Stromal cell of bone marrow (primary cell): ENCODE measurements at regions not wholly inside any gene's neighbourhood (a gene's known extent, or its start where the extent isn't known, plus 50 kb on each side); places are given as distances from the start of the nearest gene placed in this dataset.

ENCODE experiments used
- DNase-seq: peaks from one replicate; pipeline ENCODE4 v3.0.0-alpha.2; 2012; ENCODE audit warnings: low read depth

- DNase-seq, result no peak
These were observed 162.8 kb downstream of the SREK1 start for GRCh38 chr5:66306844-66307315.

DNA sequence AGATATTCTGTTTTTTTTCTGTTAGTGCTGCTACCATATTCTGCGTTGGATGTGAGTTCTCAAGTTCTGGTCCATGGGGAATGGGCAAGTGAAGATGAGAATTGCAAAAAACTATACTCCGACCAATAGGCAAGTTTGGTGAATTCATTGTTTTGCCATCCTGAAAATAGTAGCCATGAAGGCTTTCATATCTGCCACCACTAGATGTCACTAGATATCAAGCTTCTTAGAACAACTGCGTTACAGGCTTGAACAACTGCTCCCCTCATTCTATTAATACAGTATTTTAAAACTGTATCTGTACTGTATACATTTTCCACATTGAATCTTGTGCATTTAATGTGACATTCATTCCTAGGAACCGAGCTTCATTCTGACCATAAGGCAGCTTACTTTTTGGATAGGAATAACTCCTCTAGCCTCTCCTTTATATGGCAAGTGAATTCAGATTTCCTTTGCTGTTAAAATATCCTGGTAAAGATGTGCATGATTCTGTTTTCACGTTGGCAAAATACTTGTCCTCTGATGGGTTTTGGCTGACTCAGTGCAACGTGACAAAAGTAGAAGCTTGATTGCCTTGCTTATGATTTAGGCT, 163.6 kb downstream of the SREK1 start:
- DNase-seq, result peak; percentile 51

- no peak for DNase-seq
These were observed 168.2 kb downstream of the SREK1 start for GRCh38 chr5:66312266-66312665.

GRCh38 chr5:66315784-66316183, 171.7 kb downstream of the SREK1 start:
- no peak for DNase-seq

DNA sequence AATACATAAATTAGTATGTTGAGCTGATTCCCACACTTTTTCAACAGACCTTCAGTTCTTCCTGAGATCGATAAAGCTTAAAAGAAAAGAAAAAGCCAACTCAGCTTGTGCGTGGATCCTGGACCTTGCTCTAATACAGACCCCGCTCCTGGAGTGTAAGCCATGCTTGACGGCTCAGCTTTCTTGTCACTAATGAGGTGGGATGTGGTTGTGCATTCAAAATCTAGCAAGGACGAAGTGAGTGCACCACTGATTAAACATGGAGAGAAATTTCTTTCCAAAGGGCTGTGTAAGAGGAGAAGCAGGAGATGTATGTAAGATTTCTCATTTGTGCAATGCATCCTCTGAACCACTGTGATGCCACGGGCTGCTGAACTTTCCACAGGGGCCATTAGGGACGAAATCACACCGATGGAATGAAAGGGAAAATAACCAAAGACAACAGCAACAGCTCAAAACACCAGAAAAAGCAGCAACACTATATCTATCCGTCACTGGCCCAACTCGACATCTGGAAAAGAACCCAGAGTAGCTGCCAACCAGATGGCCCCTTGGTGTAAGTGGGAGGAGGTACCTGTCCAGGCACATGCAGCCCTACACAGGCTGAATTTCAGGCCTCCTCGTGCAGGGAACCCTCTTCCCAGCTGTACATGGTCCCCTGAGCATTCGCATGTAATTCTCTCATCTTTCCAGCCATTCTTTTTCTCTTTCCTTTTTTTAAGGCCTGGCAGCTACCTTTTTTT, 178.9 kb downstream of the SREK1 start:
- no peak for DNase-seq

DNA sequence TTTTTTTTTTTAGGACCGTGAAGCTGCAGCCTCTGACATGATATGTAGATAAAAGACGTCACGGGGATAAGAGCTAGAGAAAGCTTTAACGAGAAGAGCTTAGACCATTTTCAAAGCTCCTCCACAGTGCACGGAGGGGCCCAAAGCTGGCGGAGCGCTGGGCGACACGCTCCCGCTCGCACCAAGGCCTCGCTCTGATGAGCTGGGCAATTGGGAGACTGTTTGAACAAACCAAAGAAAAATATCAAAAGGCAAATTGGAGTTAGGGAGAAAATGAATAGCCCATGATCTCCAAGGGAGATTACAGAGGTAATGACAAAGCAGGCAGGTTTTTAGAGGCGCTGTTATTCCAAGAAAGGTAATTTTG, 179.4 kb downstream of the SREK1 start:
- DNase-seq, result no peak

DNA sequence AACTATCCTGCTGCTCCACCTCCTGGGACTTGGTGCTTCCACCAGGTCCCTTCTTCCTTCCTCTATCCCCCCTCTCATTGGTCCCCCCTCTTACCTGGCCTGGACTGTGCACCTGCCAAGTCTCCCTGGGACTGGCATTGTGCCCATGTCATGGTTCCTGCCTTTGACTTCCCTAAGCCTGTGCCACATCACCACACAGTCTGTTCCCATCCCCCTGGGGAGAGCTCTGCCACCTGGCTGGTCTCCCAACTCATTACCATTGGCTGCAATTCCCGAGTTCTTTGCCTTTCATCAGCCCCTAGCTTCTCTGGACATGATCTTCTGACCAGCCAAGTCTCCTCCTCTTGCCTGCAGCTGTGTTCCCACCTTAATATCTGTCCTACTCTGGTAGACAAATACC, 180.3 kb downstream of the SREK1 start:
- DNase-seq, result no peak

- DNase-seq, result no peak
These were observed 182.2 kb downstream of the SREK1 start for GRCh38 chr5:66326276-66326675.

DNA sequence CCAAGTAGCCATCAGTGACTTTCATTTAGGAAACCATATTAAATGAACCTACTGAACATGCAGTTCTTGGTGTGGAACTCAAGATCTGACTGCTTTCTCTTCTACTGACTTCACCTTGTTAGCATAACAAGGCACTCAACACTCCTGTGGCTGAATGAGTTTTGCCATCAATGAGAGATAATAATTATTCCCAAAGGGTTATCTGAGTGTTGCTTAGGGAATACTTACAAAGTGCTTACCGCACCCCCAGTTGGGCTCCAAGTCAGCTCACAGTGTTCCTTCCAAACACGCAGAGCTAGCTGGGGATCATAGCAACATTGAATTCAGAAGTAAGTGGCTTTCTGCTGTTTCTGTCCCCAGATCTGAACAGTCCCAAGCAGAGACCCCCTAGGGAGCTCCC, 182.9 kb downstream of the SREK1 start:
- DNase-seq, result no peak

DNA sequence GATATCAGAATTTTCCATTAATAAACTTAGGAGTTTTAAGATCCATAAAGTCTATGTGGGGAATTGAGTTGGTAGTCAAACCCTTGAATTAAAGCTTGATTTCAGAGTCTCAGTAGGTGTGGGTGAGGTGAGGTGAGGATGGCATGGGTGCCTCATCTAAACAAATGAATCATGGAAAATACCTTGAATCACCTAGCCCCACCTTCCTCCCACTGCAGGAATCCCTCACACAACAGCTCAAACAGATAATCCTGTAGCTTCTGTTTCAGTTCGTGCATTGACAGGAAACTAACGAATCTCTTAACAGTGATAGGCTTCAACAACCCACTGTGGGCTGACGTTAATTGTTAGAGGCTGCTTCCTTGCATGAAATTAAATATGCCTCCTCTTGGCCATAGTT, 185.0 kb downstream of the SREK1 start:
- DNase-seq, result no peak

- no peak for DNase-seq
These were observed 189.1 kb downstream of the SREK1 start for GRCh38 chr5:66333192-66333591.

- no peak for DNase-seq
These were observed 193.6 kb downstream of the SREK1 start for GRCh38 chr5:66337626-66338226.

- DNase-seq, result no peak
These were observed 194.7 kb downstream of the SREK1 start for GRCh38 chr5:66338828-66339227.

GRCh38 chr5:66339896-66340295, 195.8 kb downstream of the SREK1 start:
- no peak for DNase-seq

DNA sequence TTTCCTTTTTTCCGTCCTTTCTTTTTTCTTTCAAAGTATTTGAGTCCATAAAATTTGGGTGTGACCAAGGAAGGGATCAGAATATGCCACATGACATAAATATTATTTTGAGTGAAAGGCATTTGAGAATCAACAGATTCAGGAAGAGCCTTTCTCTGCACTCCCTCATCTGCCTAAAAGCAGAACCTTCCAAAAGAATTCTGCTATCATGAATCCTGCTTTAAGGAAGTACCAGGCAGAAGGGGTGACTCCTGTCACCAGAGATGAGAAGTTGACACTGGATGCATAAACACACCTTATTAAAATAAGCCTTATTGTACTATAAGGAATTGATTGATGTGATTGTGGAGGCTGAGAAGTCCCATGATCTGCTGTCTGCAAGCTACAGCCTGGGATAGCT, 196.7 kb downstream of the SREK1 start:
- no peak for DNase-seq

DNA sequence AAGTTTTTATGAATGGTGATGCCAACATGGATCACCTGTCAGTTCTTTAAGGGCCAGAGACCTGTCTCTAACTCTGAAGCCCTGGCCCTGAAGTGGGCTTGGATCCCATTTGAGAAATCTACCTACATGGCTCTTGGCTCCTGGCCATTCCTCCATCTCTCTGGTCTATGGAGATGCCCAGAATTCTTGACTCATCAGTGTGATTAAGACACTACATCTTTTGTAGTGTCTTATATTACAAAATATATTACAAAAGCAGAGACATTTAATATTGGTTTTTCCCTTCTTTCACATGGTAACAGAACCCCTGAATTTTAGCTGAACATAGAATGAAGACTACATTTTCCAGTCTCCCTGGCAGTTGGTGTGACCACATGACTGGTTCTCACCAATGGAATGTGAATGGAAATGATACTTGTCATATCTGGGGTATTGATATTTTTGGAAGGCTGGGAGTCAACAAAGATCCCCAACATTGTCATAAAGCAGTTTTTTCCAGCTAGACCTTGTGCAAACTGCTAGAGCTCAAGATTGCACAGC, 198.3 kb downstream of the SREK1 start:
- no peak for DNase-seq

DNA sequence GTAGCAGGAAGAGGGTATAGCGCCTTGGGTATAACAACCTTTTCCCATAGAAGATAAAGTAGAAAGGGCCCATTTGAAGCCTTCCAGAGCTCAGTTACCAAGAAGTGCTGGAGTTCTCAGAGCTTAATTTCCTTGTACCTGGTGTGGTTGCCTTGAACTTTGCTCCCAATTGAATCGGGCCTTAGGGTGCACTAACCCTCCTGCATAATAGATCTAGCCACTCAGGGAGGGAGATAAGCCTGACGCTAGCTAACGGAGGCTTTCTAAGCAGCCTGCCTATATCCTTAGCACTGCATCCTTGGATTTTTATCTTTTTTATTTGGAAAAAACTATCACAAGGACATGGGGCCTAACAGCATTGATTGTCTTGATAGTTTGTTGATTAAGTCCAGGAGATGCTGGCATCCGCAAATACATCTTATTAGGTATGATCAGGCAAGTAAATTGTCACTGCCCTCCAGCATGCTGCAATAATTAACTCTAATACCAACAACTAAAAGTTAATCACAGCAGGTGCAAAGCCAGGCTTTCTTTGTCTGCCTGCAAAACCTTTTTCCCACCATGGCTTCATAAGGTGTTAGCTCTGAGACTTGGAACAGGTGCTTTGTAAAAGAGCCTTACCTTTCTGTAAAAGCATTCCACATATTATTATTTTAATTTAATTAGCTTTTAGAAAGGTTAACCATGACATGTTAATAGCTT, 199.4 kb downstream of the SREK1 start:
- no peak for DNase-seq

DNA sequence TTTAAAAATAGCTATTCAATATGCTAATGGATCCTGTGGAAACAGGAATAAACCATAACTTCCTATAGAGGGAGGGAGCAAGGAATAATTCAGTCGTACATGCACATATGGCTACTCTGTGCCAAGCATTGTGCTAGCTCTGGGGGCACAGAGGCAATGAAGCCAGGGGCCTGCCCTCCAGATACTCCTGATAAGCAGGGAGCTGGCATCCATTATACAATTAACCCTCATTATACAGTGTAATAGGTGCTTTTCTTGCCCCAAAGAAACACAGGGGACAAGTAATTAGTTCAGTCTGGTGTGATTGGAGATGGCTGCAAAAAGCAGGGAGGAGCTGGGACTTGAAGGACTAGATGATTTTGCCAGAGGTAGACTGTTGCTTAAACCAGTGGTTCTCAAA, 200.4 kb downstream of the SREK1 start:
- DNase-seq, result no peak

DNA sequence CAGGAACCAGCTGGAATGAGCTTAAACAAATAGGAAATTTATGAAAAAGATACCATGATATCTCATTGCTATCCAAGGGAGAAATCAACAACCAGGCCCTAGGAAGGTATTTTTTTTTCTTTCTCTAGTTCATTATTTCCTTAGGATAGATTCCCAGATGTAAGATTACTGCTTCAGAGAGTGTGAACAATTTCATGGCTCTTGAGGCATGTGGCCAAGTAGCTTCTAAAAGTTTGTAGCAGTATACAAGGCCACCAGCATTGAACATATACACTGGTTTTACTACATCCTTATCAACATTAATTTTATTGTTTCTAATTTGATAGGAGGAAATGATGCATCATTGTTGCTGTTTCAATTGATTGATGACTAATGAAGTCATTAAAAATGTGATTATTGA, 201.2 kb downstream of the SREK1 start:
- DNase-seq, result no peak

- DNase-seq, result no peak
These were observed 202.8 kb downstream of the SREK1 start for GRCh38 chr5:66346869-66347268.

DNA sequence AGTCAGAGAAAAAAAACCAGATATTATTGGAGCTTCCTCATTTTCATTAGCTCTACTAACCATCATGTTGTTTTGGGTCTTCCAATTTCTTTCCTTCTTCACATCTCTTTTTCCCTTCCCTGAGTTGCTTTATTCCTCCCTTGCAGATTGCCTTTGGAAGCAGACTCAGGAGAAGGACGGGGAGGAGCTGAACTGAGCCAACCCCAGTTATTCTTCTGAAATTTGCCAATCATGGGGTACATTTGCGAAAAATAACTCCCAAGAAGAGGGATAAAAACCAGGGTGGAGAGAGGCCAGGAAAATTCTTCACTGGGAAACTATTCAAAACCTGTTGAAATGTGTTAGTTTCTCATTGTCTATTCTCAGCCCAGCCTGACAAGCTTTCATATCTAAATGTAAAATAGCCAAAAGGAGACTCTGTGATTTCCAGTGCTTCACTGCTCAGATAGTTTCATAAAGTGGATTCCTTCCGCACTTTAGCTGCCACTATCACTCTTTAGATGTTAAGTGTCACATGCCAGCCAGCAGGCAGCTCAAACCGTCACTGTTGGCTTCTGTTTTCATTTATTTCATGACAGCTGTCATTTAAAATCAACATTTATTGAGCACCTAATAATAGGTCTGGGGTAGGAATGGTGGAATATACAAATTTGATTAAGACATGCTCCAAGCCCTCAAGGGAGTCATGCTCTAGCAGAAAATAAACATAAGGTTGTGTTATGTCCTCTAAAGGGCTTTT, 204.5 kb downstream of the SREK1 start:
- DNase-seq, result no peak

- no peak for DNase-seq
These were observed 207.7 kb downstream of the SREK1 start for GRCh38 chr5:66351813-66352212.
